HepG2 (cell line): ENCODE measurements at regions not wholly inside any gene's neighbourhood (a gene's known extent, or its start where the extent isn't known, plus 50 kb on each side); places are given as distances from the start of the nearest gene placed in this dataset.

Experiments used
- CTCF ChIP-seq: sonication (generic); formaldehyde crosslinking; IDR thresholded peaks from 2 replicates; pipeline ENCODE4 v1.5.0; 2020; ENCODE audit warnings: mild to moderate bottlenecking, missing genetic modification reagents, moderate library complexity
- EED ChIP-seq: sonication (generic); formaldehyde crosslinking; IDR thresholded peaks from 2 replicates; pipeline ENCODE4 v1.5.0; 2020; ENCODE audit warnings: mild to moderate bottlenecking, missing genetic modification reagents
- FOSL1 ChIP-seq: sonication (generic); formaldehyde crosslinking; IDR thresholded peaks from 2 replicates; pipeline ENCODE4 v1.9.0; 2021; ENCODE audit warnings: missing genetic modification reagents, borderline replicate concordance
- GABPA ChIP-seq, 2 experiments: IDR thresholded peaks; 2 replicates each; pipeline ENCODE4 v1.6.1; 2011 to 2016; ENCODE audit warnings: low read depth in 2 of 2, low read length in 1 of 2, missing biosample characterization in 1 of 2, missing genetic modification characterization in 1 of 2
- HNRNPLL ChIP-seq: fragments of 200-400 bp; formaldehyde crosslinking; IDR thresholded peaks from 2 replicates; pipeline ENCODE4 v1.6.1; 2017; ENCODE audit warnings: mild to moderate bottlenecking, low read depth, low read length; ENCODE audit not compliant: poor library complexity, severe bottlenecking
- JUN ChIP-seq: sonication (generic); formaldehyde crosslinking; IDR thresholded peaks from 2 replicates; pipeline ENCODE4 v1.4.0; 2020; ENCODE audit warnings: mild to moderate bottlenecking, missing genetic modification reagents
- JUND ChIP-seq: sonication (generic); formaldehyde crosslinking; IDR thresholded peaks from 2 replicates; pipeline ENCODE4 v1.8.0; 2022; ENCODE audit warnings: mild to moderate bottlenecking, missing genetic modification reagents
- MAX ChIP-seq: IDR thresholded peaks from 2 replicates; pipeline ENCODE4 v1.6.1; 2012; ENCODE audit warnings: inconsistent platforms
- PATZ1 ChIP-seq: sonication (generic); formaldehyde crosslinking; IDR thresholded peaks from 2 replicates; pipeline ENCODE4 v1.4.0; 2020; ENCODE audit warnings: missing genetic modification reagents
- PLRG1 ChIP-seq: fragments of 450-650 bp; conservative IDR thresholded peaks from 2 replicates; pipeline ENCODE4 v1.6.1; 2016
- RFX3 ChIP-seq: IDR thresholded peaks from 2 replicates; pipeline ENCODE4 v1.6.1; 2016; ENCODE audit warnings: missing biosample characterization, missing genetic modification reagents
- SMARCC2 ChIP-seq: fragments of 450-650 bp; IDR thresholded peaks from 2 replicates; pipeline ENCODE4 v1.6.1; 2017; ENCODE audit warnings: antibody characterized with exemption, mild to moderate bottlenecking
- ZBTB40 ChIP-seq, 2 experiments: fragments of 450-650 bp in 1 of 2; sonication (generic) in 1 of 2; formaldehyde crosslinking in 1 of 2; IDR thresholded peaks; 2 replicates each; pipeline versions ENCODE4 v1.6.1 to v1.8.0; 2016 to 2022; ENCODE audit warnings: antibody characterized with exemption in 1 of 2, mild to moderate bottlenecking in 1 of 2, missing genetic modification reagents in 1 of 2
- ZNF660 ChIP-seq: sonication (generic); formaldehyde crosslinking; IDR thresholded peaks from 2 replicates; pipeline ENCODE4 v1.5.1; 2020; ENCODE audit warnings: mild to moderate bottlenecking, low read depth, missing genetic modification reagents, borderline replicate concordance

GRCh38 chr3:95442766-95443165, 1371.6 kb upstream of the EPHA6 start:
- TF ChIP-seq ZBTB40 (IDR thresholded peaks at IDR 0.05) (no peak), ZBTB40 (CRISPR knock-in tag; IDR thresholded peaks at IDR 0.05) (no peak), GABPA (IDR thresholded peaks at IDR 0.05; ENCODE audit: low read depth, low read length) (no peak), GABPA (CRISPR knock-in tag; IDR thresholded peaks at IDR 0.05; ENCODE audit: low read depth) (no peak), FOSL1 (CRISPR knock-in tag) (no peak), MAX (no peak), EED (CRISPR knock-in tag) (no peak), ZNF660 (CRISPR knock-in tag) (no peak), HNRNPLL (no peak), CTCF (CRISPR knock-in tag) (no peak), JUND (CRISPR knock-in tag) (no peak), RFX3 (CRISPR knock-in tag) (no peak), SMARCC2 (no peak), JUN (CRISPR knock-in tag) (no peak), PATZ1 (CRISPR knock-in tag) (no peak), PLRG1 (no peak)
